ENCODE measurements at regions not wholly inside any gene's neighbourhood (a gene's known extent, or its start where the extent isn't known, plus 50 kb on each side); places are given as distances from the start of the nearest gene placed in this dataset.

GRCh38 chr3:80492162-80492561 lies 724.4 kb upstream of the ROBO1 start:
- no peak for DNase-seq (ENCODE audit: low spot score)

GRCh38 chr3:80472961-80473360 lies 705.2 kb upstream of the ROBO1 start:
- no peak for DNase-seq (ENCODE audit: low spot score)

GRCh38 chr3:80472459-80472858 lies 704.7 kb upstream of the ROBO1 start:
- DNase-seq (ENCODE audit: low spot score): no peak

GRCh38 chr3:80470433-80470832 lies 702.6 kb upstream of the ROBO1 start:
- DNase-seq (ENCODE audit: low spot score): no peak

GRCh38 chr3:80465746-80466145 lies 697.9 kb upstream of the ROBO1 start:
- no peak for DNase-seq (ENCODE audit: low spot score)

GRCh38 chr3:80451393-80451792 lies 683.6 kb upstream of the ROBO1 start:
- no peak for DNase-seq (ENCODE audit: low spot score)

GRCh38 chr3:80445641-80446040 lies 677.8 kb upstream of the ROBO1 start:
- no peak for DNase-seq (ENCODE audit: low spot score)

GRCh38 chr3:80445053-80445452 lies 677.3 kb upstream of the ROBO1 start:
- no peak for DNase-seq (ENCODE audit: low spot score)

- no peak for DNase-seq (ENCODE audit: low spot score)
Observed at GRCh38 chr3:80439490-80439889, 671.7 kb upstream of the ROBO1 start.

- no peak for DNase-seq (ENCODE audit: low spot score)
Observed at GRCh38 chr3:80434366-80434765, 666.6 kb upstream of the ROBO1 start.

- no peak for DNase-seq (ENCODE audit: low spot score)
Observed at GRCh38 chr3:80424951-80425350, 657.2 kb upstream of the ROBO1 start.

GRCh38 chr3:80408030-80408721 lies 640.4 kb upstream of the ROBO1 start:
- DNase-seq (ENCODE audit: low spot score): no peak

GRCh38 chr3:80405618-80406017 lies 637.8 kb upstream of the ROBO1 start:
- DNase-seq (ENCODE audit: low spot score): no peak

GRCh38 chr3:80395023-80395422 lies 627.2 kb upstream of the ROBO1 start:
- DNase-seq (ENCODE audit: low spot score): no peak

- no peak for DNase-seq (ENCODE audit: low spot score)
Observed at GRCh38 chr3:80391573-80391972, 623.8 kb upstream of the ROBO1 start.

GRCh38 chr3:80384811-80385210 lies 617.0 kb upstream of the ROBO1 start:
- DNase-seq (ENCODE audit: low spot score): no peak

GRCh38 chr3:80374423-80374822 lies 606.6 kb upstream of the ROBO1 start:
- DNase-seq (ENCODE audit: low spot score): no peak

GRCh38 chr3:80368616-80369015 lies 600.8 kb upstream of the ROBO1 start:
- no peak for DNase-seq (ENCODE audit: low spot score)

GRCh38 chr3:80366808-80367548 lies 599.2 kb upstream of the ROBO1 start:
- no peak for DNase-seq (ENCODE audit: low spot score)

GRCh38 chr3:80357761-80358160 lies 590.0 kb upstream of the ROBO1 start:
- no peak for DNase-seq (ENCODE audit: low spot score)

- no peak for DNase-seq (ENCODE audit: low spot score)
Observed at GRCh38 chr3:80355144-80355543, 587.3 kb upstream of the ROBO1 start.

GRCh38 chr3:80351201-80351600 lies 583.4 kb upstream of the ROBO1 start:
- DNase-seq (ENCODE audit: low spot score): no peak

GRCh38 chr3:80350771-80351170 lies 583.0 kb upstream of the ROBO1 start:
- no peak for DNase-seq (ENCODE audit: low spot score)

- DNase-seq (ENCODE audit: low spot score): no peak
Observed at GRCh38 chr3:80338366-80338765, 570.6 kb upstream of the ROBO1 start.

Data from kidney capillary endothelial cell (primary cell).